GM20000 (cell line): ENCODE measurements at regions not wholly inside any gene's neighbourhood (a gene's known extent, or its start where the extent isn't known, plus 50 kb on each side); places are given as distances from the start of the nearest gene placed in this dataset.

Experiments used
- DNase-seq: peaks from one replicate; pipeline ENCODE4 v3.0.0; 2012; ENCODE audit warnings: low spot score
- CTCF ChIP-seq: IDR thresholded peaks from 2 replicates; pipeline ENCODE4 v1.5.1; 2012; ENCODE audit warnings: mild to moderate bottlenecking, control low read depth; ENCODE audit errors: extremely low read depth, missing control alignments

GRCh38 chr5:173468821-173469251, 140.6 kb upstream of the STC2 start:
- no peak for TF ChIP-seq CTCF
- DNase-seq, result no peak

GRCh38 chr5:173466227-173466626, 138.0 kb upstream of the STC2 start:
- TF ChIP-seq CTCF, result no peak
- no peak for DNase-seq

- TF ChIP-seq CTCF, result no peak
- no peak for DNase-seq
Observed at GRCh38 chr5:173464813-173465212, 136.6 kb upstream of the STC2 start.

GRCh38 chr5:173463207-173463606, 135.0 kb upstream of the STC2 start:
- DNase-seq, result no peak
- no peak for TF ChIP-seq CTCF

- DNase-seq, result no peak
- TF ChIP-seq CTCF, result no peak
Observed at GRCh38 chr5:173458828-173459609, 130.8 kb upstream of the STC2 start.

GRCh38 chr5:173457482-173457881, 129.3 kb upstream of the STC2 start:
- no peak for TF ChIP-seq CTCF
- no peak for DNase-seq

- DNase-seq, result no peak
- no peak for TF ChIP-seq CTCF
Observed at GRCh38 chr5:173456751-173457171, 128.5 kb upstream of the STC2 start.
